GM21529 (cell line): ENCODE measurements at regions not wholly inside any gene's neighbourhood (a gene's known extent, or its start where the extent isn't known, plus 50 kb on each side); places are given as distances from the start of the nearest gene placed in this dataset.

Experiments
- ATAC-seq: cut with Tn5 transposase; IDR thresholded peaks from one replicate; pipeline ENCODE4 v1.9.1; 2021; ENCODE audit not compliant: unreplicated experiment

GRCh38 chr15:37837276-37837675 is 97.2 kb upstream of the TMCO5A start:
- no peak for ATAC-seq

DNA sequence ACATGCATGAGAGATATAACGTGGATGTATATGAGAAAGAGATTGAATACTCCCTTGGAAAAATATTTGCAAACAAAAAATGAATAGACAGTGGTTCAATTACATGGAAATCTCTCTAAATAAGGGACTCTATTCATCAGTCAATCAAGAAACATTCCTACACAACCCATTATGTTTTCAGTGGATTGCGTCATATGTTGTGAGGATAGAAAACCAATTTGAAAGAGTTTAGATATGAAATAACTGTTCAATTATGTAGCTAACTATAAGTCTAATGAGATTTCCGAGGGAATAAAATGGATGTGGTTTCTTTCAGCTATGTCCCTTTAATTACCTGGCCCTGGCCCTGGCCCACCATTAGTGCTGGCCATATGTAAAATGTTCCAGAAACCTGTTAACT is 86.7 kb upstream of the TMCO5A start:
- ATAC-seq = no peak

DNA sequence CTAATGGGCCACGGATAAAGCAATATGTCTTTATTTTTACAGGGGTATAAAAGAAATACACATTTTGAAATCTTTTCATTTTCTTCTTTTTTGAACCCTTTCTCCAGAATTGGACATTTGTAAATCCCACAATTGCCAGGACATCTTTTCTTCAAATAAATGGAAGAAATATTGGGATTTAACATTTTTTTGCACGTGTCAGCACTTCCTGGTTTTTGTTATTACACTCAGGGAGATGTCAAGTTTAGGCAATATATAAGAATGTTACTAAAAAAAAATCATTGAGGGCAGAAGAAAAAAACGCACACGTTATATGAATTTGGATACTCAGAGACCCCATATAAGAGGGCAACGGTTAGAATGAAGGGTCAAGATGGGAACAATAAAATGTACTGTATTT is 78.3 kb upstream of the TMCO5A start:
- ATAC-seq = no peak

GRCh38 chr15:37860896-37861295 is 73.5 kb upstream of the TMCO5A start:
- no peak for ATAC-seq

DNA sequence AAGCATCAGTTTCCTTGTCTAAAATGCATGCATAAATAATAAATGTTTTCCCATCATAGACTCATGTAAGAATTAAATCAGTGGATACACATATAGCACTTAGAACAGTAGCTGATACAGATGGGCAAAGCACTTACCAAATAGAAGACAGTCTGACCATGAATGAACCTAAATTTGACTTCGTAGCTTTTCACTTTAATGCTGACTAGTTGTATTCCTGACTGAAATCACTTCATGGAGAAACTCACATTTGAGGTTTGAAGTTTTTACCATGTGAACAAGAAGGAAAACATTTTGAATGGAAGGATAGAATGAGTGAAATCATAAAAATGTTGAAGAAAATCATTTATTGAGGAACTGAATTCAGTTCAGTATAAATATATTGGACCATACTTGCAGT is 68.8 kb upstream of the TMCO5A start:
- ATAC-seq = no peak

DNA sequence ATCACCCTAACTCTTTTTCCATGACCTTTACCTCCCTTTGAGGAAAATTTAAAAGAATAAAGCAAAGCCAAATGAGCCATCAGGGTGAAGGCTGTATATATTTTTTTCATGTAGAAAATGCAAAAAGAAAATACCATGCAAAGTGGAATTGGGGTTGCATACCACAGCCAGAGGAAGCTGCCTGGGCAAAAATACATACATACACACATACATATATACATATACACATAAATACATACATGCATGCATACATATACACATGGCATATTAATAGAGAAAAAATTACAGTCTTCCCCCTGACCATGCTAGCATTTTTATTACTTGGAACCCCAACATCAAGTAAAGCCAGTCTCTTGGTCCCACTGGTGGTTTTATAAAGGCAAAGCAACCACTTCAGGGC is 63.7 kb upstream of the TMCO5A start:
- no peak for ATAC-seq

DNA sequence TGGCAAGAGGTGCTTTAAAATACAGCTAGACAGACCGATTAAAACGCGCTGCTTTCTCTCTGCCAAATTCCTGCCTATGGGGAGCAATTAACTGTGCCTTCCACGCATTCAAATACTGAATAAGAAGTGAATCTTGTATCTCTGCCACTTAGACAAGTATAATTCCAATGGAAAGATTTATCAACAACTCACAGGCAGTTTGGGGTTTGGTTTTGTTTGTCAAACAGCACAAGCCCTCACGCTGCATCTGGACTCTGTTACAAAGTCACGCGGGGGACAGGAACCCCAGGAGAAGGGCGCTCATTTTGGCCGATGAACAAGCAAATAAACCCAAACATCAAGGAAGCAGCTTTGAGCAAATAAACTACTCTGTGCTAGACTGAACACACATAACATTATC is 61.8 kb upstream of the TMCO5A start:
- ATAC-seq = no peak

DNA sequence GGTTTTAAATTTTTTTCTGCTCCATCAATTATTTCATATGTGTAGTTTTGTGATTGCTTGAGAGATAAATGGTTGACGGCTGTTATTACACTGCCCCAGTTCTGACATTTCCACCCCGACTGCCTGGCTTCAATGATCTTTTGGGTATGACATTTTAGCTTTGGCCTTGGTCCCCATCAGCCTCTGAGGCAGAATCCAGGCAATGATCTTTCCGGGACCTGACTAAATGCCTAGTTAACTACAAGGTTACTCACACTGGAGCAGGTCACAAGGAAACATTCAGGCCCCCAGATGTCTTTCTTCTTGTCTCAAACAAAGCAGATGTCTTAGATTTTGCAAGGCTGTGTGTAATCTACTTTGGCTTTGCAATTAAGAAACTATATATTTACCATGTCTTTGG is 61.1 kb upstream of the TMCO5A start:
- no peak for ATAC-seq

- ATAC-seq = no peak
Observed at GRCh38 chr15:37876900-37877299, 57.5 kb upstream of the TMCO5A start.

GRCh38 chr15:37877851-37878741 is 56.3 kb upstream of the TMCO5A start:
- ATAC-seq = no peak

GRCh38 chr15:37880009-37880834 is 54.2 kb upstream of the TMCO5A start:
- ATAC-seq = no peak

DNA sequence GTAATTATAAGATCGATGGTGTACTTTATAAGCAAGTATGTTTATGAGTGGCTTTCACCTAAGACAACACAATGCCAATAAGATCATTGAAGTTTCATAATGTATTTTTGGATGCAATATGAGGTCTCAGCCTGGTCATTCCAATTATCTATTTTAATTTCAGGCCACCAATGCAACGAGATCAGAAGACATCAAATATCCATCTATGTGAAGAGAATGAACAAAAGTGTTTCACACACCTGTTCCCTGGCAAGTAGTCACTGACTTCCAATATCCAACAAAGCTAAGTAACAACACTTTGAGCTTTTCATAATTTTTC is 53.6 kb upstream of the TMCO5A start:
- no peak for ATAC-seq

- ATAC-seq = no peak
Observed at GRCh38 chr15:37881237-37882013, 53.0 kb upstream of the TMCO5A start.

GRCh38 chr15:37882640-37883039 is 51.8 kb upstream of the TMCO5A start:
- ATAC-seq = no peak
